ENCODE measurements at regions not wholly inside any gene's neighbourhood (a gene's known extent, or its start where the extent isn't known, plus 50 kb on each side); places are given as distances from the start of the nearest gene placed in this dataset.

- no peak for TF ChIP-seq CTCF (conservative IDR thresholded peaks at IDR 0.05 in 1 of 2, IDR thresholded peaks at IDR 0.05 in 1 of 2; ENCODE audit: extremely low read depth in 1 of 2, insufficient read depth in 1 of 2, low read depth in 1 of 2, low read length in 2 of 2)
- no peak for TF ChIP-seq EZH2 (IDR thresholded peaks at IDR 0.05; ENCODE audit: borderline replicate concordance, low read length)
Measured at GRCh38 chr4:132838244-132838643, 310.9 kb upstream of the PCDH10 start.
